MG63 (cell line): ENCODE measurements at regions not wholly inside any gene's neighbourhood (a gene's known extent, or its start where the extent isn't known, plus 50 kb on each side); places are given as distances from the start of the nearest gene placed in this dataset.
A peak's percentile ranks its signal among the peaks of the same experiment; 100 is the strongest.
"Not testable (repeated sequence)": the region's sequence is repeated elsewhere in the genome, so short reads cannot be mapped to it uniquely, and the experiment has no call there.

Source experiments
- DNase-seq: peaks from one replicate; pipeline ENCODE4 v3.0.0-alpha.2; 2020
- H3K27me3 ChIP-seq: fragments of 250-450 bp; sonication (Bioruptor Pico); 2 replicates; pipeline ENCODE4 v1.5.1; 2020; ENCODE audit warnings: mild to moderate bottlenecking, moderate library complexity
- H3K36me3 ChIP-seq: fragments of 250-450 bp; sonication (Bioruptor Pico); 2 replicates; pipeline ENCODE4 v1.5.1; 2020; ENCODE audit warnings: mild to moderate bottlenecking, moderate library complexity
- H3K4me3 ChIP-seq: fragments of 250-450 bp; sonication (Bioruptor Pico); 2 replicates; pipeline ENCODE4 v1.5.1; 2020; ENCODE audit warnings: mild to moderate bottlenecking, moderate library complexity
- H3K9me3 ChIP-seq: fragments of 250-450 bp; sonication (Bioruptor Pico); 2 replicates; pipeline ENCODE4 v1.5.1; 2020; ENCODE audit warnings: mild to moderate bottlenecking, moderate library complexity

- no peaks in the 10 kb centered on the region for H3K9me3 ChIP-seq
- H3K4me3 ChIP-seq: no peak overlapping the region
- no peak for DNase-seq
- no peaks in the 10 kb centered on the region; the same call in 1 of the 2 replicates for H3K27me3 ChIP-seq
- H3K36me3 ChIP-seq: no peaks in the 10 kb centered on the region
Measured at GRCh38 chr15:98529205-98530145, 118.9 kb upstream of the IGF1R start.

- no peaks in the 10 kb centered on the region for H3K9me3 ChIP-seq
- H3K36me3 ChIP-seq: no peaks in the 10 kb centered on the region
- no peak for DNase-seq
- no peak overlapping the region for H3K4me3 ChIP-seq
- no peaks in the 10 kb centered on the region; the same call in 1 of the 2 replicates for H3K27me3 ChIP-seq
Measured at GRCh38 chr15:98530570-98530969, 117.8 kb upstream of the IGF1R start.

GRCh38 chr15:98532063-98532462 is 116.3 kb upstream of the IGF1R start:
- Histone ChIP-seq H3K9me3 (no peaks in the 10 kb centered on the region), H3K4me3 (no peak overlapping the region), H3K27me3 (no peaks in the 10 kb centered on the region; the same call in 1 of the 2 replicates), H3K36me3 (no peaks in the 10 kb centered on the region)
- DNase-seq: no peak

DNA sequence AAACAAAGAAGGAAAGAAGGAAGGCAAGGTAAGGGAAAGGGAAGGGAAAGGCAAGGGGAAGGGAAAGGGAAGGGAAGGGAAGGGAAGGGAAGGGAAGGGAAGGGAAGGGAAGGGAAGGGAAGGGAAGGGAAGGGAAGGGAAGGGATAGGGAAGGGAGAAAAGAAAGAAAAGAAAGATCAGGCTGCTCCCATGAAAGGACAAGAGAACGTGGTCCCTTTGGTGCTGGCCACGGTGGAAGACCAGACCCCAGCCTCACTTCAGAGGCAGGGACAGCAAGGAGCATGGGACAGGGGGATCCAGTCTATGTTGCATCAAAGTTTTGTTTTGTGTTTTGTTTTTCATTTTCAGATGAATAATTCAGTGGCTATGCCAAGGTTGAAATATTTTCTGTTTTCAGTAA is 111.4 kb upstream of the IGF1R start:
- Histone ChIP-seq H3K4me3 (no peak overlapping the region), H3K9me3 (no peaks in the 10 kb centered on the region)
- no peak for DNase-seq

DNA sequence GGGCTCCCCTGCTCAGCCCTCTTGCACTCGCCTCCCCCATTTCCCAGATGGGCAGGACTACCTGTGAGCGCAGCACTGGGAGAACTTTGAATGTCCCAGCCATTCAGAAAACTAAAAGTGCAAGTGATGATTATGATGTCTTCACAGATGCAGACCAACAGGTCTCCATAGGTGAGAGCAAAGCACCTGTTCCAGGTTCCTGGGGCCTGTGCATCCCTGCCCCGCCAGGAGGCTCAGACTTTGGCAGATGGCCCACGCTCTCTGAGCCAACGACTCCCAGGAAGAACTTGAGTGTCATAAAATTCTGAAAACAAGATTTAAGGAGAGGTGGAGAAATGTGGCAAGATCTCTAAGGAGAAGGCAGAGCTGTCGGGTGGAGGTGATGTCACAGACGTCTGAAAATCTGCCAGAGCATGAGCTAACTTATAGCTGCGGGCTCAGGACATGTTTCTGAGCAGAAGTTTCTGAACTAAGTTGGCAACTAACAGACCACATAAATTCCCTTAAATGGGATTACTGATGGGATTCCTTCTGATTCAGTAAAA is 110.8 kb upstream of the IGF1R start:
- no peaks in the 10 kb centered on the region for H3K27me3 ChIP-seq
- no peak for DNase-seq

More for the DNA sequence above, 111.4 kb upstream of the IGF1R start:
- Histone ChIP-seq H3K27me3 (no peaks in the 10 kb centered on the region), H3K36me3 (no peaks in the 10 kb centered on the region)

DNA sequence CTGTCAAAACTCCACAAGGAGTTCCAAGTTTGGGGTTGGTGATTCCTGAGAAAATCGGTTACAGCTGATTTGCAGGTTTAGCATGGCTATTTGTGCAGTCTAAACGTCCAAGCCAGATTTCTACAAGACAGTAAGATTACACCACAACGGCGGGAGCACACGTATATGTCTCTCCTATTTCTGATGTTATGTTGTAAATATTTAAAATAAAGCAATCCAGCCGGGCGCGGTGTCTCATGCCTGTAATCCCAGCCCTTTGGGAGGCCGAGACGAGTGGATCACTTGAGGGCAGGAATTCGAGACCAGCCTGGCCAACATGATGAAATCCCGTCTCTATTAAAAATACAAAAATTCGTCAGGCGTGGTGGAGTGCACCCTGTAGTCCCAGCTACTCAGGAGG is 106.8 kb upstream of the IGF1R start:
- no peaks in the 10 kb centered on the region for H3K9me3 ChIP-seq
- H3K27me3 ChIP-seq: no peaks in the 10 kb centered on the region
- no peak for DNase-seq

More for the DNA sequence above, 110.8 kb upstream of the IGF1R start:
- Histone ChIP-seq H3K36me3 (no peaks in the 10 kb centered on the region), H3K9me3 (no peaks in the 10 kb centered on the region), H3K4me3 (no peak overlapping the region)

DNA sequence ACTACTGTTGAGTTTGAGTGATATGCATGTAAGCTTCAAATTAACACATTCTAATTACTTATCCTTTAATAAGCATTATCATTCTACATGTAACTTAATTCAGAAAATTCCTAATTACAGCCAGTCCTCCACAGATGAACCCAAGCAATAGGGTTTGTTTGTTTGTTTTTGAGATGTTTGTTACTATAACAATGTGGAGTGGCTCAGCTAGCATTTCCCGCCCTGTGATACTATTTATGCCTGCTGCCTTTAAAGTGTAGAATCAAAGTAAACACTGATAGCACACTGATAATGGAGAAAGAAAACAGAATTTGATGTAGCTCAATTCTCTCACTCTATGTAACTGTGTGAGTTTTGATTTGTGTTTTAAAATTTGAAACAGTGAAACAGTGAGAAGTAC is 105.1 kb upstream of the IGF1R start:
- H3K9me3 ChIP-seq: no peaks in the 10 kb centered on the region
- DNase-seq: no peak
- no peaks in the 10 kb centered on the region for H3K36me3 ChIP-seq
- no peaks in the 10 kb centered on the region for H3K27me3 ChIP-seq
- no peak overlapping the region for H3K4me3 ChIP-seq

More for the DNA sequence above, 106.8 kb upstream of the IGF1R start:
- Histone ChIP-seq H3K36me3 (no peaks in the 10 kb centered on the region), H3K4me3 (no peak overlapping the region)

- Histone ChIP-seq H3K36me3 (no peaks in the 10 kb centered on the region), H3K9me3 (no peaks in the 10 kb centered on the region), H3K4me3 (no peak overlapping the region), H3K27me3 (no peaks in the 10 kb centered on the region)
- no peak for DNase-seq
Measured at GRCh38 chr15:98546329-98546728, 102.0 kb upstream of the IGF1R start.

- Histone ChIP-seq H3K4me3 (peak overlapping the region; percentile 60), H3K27me3 (no peaks in the 10 kb centered on the region), H3K9me3 (no peaks in the 10 kb centered on the region), H3K36me3 (no peaks in the 10 kb centered on the region)
- no peak for DNase-seq
Measured at GRCh38 chr15:98547275-98547674, 101.1 kb upstream of the IGF1R start.

- Histone ChIP-seq H3K36me3 (no peaks in the 10 kb centered on the region), H3K27me3 (no peaks in the 10 kb centered on the region), H3K4me3 (peak overlapping the region; percentile 60), H3K9me3 (no peaks in the 10 kb centered on the region)
- DNase-seq: peak; percentile 63
Measured at GRCh38 chr15:98547741-98548138, 100.6 kb upstream of the IGF1R start.

DNA sequence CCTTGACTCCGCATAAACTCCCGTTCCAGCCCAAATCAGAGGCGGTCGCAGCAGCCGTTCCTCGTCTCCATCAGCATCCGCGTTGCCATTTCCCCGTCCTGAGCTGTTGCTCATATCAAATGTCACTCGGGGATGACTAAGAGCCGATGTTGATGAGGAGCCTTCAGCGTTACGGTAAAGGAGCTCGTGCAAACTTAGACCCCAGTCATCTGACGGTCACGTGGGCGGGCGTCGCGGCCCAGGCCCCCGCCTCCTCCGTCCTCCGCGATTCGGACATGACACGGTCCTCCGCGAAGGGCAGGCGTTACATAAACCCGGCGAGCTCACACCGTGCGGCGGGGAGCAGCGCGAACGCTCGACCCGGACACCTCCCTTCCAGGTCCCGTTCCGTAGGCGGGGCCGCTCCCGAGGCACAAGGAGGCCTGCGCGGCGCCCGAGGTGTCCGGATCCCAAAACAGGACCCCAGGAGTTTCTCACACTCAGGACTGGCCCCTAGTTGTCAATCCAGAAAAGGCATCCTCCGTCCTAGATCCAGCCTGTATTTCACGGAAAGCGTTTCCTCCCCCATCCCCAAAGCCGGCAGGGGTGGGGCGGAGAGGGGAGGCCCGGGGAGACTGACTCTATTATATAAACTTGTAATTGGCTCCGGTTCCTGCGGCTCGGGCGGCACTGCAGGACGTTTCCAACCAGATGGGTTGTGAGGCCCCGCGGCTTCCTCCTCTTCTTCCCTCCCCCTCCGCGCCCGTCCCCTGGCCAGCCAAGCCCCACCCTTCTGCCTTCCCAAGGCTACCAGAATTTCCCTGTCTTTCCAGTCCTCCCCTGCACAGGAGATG is 100.0 kb upstream of the IGF1R start:
- Histone ChIP-seq H3K9me3 (no peaks in the 10 kb centered on the region), H3K36me3 (no peaks in the 10 kb centered on the region), H3K4me3 (peak overlapping the region; percentile 60), H3K27me3 (no peaks in the 10 kb centered on the region)
- peak; percentile 89 for DNase-seq

- Histone ChIP-seq H3K4me3 (peak overlapping the region; percentile 60), H3K27me3 (no peaks in the 10 kb centered on the region), H3K36me3 (no peaks in the 10 kb centered on the region), H3K9me3 (no peaks in the 10 kb centered on the region)
- no peak for DNase-seq
Measured at GRCh38 chr15:98549003-98549402, 99.3 kb upstream of the IGF1R start.

- no peak for DNase-seq
- no peaks in the 10 kb centered on the region for H3K9me3 ChIP-seq
- H3K27me3 ChIP-seq: no peaks in the 10 kb centered on the region
- no peak overlapping the region for H3K4me3 ChIP-seq
- H3K36me3 ChIP-seq: no peaks in the 10 kb centered on the region
Measured at GRCh38 chr15:98549741-98550140, 98.6 kb upstream of the IGF1R start.

DNA sequence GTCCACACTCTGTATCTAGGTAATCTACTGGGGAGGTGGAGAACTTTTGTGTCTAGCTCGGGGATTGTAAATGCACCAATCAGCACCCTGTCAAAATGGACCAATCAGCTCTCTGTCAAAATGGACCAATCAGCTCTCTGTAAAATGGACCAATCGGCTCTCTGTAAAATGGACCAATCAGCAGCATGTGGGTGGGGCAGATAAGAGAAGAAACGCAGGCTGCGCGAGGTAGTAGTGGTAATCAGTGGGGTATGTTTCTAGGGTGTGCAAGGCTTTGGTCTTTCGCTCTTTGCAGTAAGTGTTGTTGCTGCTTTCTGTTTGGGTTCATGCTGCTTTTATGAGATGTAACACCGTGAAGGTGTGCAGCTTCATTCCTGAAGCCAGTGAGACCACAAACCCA is 98.0 kb upstream of the IGF1R start:
- H3K36me3 ChIP-seq, H3K27me3 ChIP-seq, H3K9me3 ChIP-seq, DNase-seq, H3K4me3 ChIP-seq: not testable (repeated sequence)

GRCh38 chr15:98551936-98552562 is 96.3 kb upstream of the IGF1R start:
- H3K27me3 ChIP-seq: no peaks in the 10 kb centered on the region
- DNase-seq: no peak
- H3K4me3 ChIP-seq: no peak overlapping the region
- H3K36me3 ChIP-seq: no peaks in the 10 kb centered on the region
- H3K9me3 ChIP-seq: no peaks in the 10 kb centered on the region

GRCh38 chr15:98554272-98555172 is 93.8 kb upstream of the IGF1R start:
- Histone ChIP-seq H3K9me3 (no peaks in the 10 kb centered on the region), H3K36me3 (no peaks in the 10 kb centered on the region), H3K27me3 (no peaks in the 10 kb centered on the region), H3K4me3 (no peak overlapping the region)
- no peak for DNase-seq
